ENCODE measurements at regions not wholly inside any gene's neighbourhood (a gene's known extent, or its start where the extent isn't known, plus 50 kb on each side); places are given as distances from the start of the nearest gene placed in this dataset.

GRCh38 chr5:124796495-124796894 lies 50.1 kb upstream of the ZNF608 start:
- peaks cover 8% of the 10 kb centered on the region for H3K4me1 ChIP-seq (ENCODE audit: control insufficient read depth, insufficient read depth, low read length)
- no peak overlapping the region for H3K27ac ChIP-seq (ENCODE audit: low read depth, low read length)
- H3K27me3 ChIP-seq (ENCODE audit: control insufficient read depth, insufficient read depth, low read length) = no peaks in the 10 kb centered on the region
- no peak overlapping the region for H3K4me3 ChIP-seq (ENCODE audit: low read depth, low read length)
- H3K36me3 ChIP-seq (ENCODE audit: control insufficient read depth, insufficient read depth, low read length) = no peaks in the 10 kb centered on the region
- no peaks in the 10 kb centered on the region for H3K9me3 ChIP-seq (ENCODE audit: control insufficient read depth, insufficient read depth, low read depth, low read length)
- H3K9ac ChIP-seq (ENCODE audit: low read length) = no peak overlapping the region

DNA sequence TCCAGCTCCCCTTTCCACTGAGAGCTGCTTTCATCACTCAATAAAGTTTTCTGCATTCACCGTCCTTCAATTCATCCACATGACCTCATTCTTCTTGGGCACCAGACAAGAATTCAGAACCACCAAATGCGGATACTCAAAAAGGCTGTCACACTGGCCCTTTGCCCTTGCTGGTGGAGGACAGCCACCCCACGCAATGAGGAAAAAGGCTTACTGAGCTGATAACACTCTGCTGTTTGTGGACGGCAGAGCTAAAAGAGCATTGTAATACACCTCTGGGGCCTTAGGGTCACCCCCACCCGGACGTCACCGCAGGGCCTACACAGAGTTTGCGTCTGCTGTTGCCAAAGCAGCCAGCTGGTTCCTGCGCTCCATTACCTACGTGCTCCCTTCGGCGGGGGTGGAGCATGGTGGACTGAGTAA lies 51.2 kb upstream of the ZNF608 start:
- Histone ChIP-seq H3K4me3 (ENCODE audit: low read depth, low read length) (no peak overlapping the region), H3K9ac (ENCODE audit: low read length) (no peak overlapping the region), H3K27ac (ENCODE audit: low read depth, low read length) (no peak overlapping the region), H3K36me3 (ENCODE audit: control insufficient read depth, insufficient read depth, low read length) (no peaks in the 10 kb centered on the region), H3K9me3 (ENCODE audit: control insufficient read depth, insufficient read depth, low read depth, low read length) (no peaks in the 10 kb centered on the region), H3K27me3 (ENCODE audit: control insufficient read depth, insufficient read depth, low read length) (no peaks in the 10 kb centered on the region), H3K4me1 (ENCODE audit: control insufficient read depth, insufficient read depth, low read length) (peaks cover 8% of the 10 kb centered on the region)

GRCh38 chr5:124798890-124799289 lies 52.5 kb upstream of the ZNF608 start:
- Histone ChIP-seq H3K4me1 (ENCODE audit: control insufficient read depth, insufficient read depth, low read length) (peaks cover 8% of the 10 kb centered on the region), H3K9me3 (ENCODE audit: control insufficient read depth, insufficient read depth, low read depth, low read length) (no peaks in the 10 kb centered on the region), H3K4me3 (ENCODE audit: low read depth, low read length) (no peak overlapping the region), H3K36me3 (ENCODE audit: control insufficient read depth, insufficient read depth, low read length) (no peaks in the 10 kb centered on the region), H3K27ac (ENCODE audit: low read depth, low read length) (no peak overlapping the region), H3K27me3 (ENCODE audit: control insufficient read depth, insufficient read depth, low read length) (no peaks in the 10 kb centered on the region), H3K9ac (ENCODE audit: low read length) (no peak overlapping the region)

- no peak overlapping the region for H3K27ac ChIP-seq (ENCODE audit: low read depth, low read length)
- no peaks in the 10 kb centered on the region for H3K36me3 ChIP-seq (ENCODE audit: control insufficient read depth, insufficient read depth, low read length)
- H3K9me3 ChIP-seq (ENCODE audit: control insufficient read depth, insufficient read depth, low read depth, low read length) = no peaks in the 10 kb centered on the region
- no peak overlapping the region for H3K9ac ChIP-seq (ENCODE audit: low read length)
- H3K4me1 ChIP-seq (ENCODE audit: control insufficient read depth, insufficient read depth, low read length) = peaks cover 6% of the 10 kb centered on the region
- no peak overlapping the region for H3K4me3 ChIP-seq (ENCODE audit: low read depth, low read length)
- no peaks in the 10 kb centered on the region for H3K27me3 ChIP-seq (ENCODE audit: control insufficient read depth, insufficient read depth, low read length)
These were observed 55.1 kb upstream of the ZNF608 start for GRCh38 chr5:124801551-124801950.

DNA sequence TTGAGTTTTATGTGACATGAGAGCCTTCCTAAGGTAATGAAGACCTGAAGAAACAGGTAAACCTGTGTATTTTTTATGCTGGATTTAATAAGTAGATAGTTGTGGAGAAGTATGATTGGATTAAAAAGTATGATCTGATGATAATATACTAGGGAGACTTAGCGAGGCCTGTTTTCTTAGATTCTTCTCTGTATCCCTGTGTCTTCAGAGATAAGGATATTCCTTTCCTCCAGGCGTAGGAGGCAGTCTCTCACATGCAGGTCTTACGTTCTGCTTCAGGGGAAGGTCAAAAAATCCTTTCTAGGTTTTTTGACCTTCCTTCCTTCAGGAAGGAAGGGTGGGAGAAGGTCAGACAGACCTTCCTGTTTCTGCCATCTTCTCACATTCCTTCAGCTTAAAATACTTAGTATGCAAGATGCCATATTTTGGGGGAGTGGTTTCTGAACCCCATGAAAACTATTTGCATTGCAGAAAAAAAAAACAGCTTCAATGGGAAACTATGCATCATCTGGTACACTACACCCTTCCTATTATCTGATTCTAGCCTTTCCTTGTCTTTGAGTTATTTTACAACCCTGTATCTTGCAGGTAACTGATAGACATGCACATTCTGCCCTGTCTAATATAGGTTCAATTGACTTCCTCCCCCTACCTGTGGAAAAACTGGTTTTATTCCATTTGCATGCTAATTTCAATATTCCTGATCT lies 57.3 kb upstream of the ZNF608 start:
- Histone ChIP-seq H3K27me3 (ENCODE audit: control insufficient read depth, insufficient read depth, low read length) (no peaks in the 10 kb centered on the region), H3K4me3 (ENCODE audit: low read depth, low read length) (no peak overlapping the region), H3K4me1 (ENCODE audit: control insufficient read depth, insufficient read depth, low read length) (peaks cover 13% of the 10 kb centered on the region), H3K9ac (ENCODE audit: low read length) (no peak overlapping the region), H3K36me3 (ENCODE audit: control insufficient read depth, insufficient read depth, low read length) (no peaks in the 10 kb centered on the region), H3K9me3 (ENCODE audit: control insufficient read depth, insufficient read depth, low read depth, low read length) (no peaks in the 10 kb centered on the region), H3K27ac (ENCODE audit: low read depth, low read length) (no peak overlapping the region)

- no peaks in the 10 kb centered on the region for H3K9me3 ChIP-seq (ENCODE audit: control insufficient read depth, insufficient read depth, low read depth, low read length)
- no peaks in the 10 kb centered on the region for H3K27me3 ChIP-seq (ENCODE audit: control insufficient read depth, insufficient read depth, low read length)
- H3K36me3 ChIP-seq (ENCODE audit: control insufficient read depth, insufficient read depth, low read length) = no peaks in the 10 kb centered on the region
- no peak overlapping the region for H3K27ac ChIP-seq (ENCODE audit: low read depth, low read length)
- H3K4me1 ChIP-seq (ENCODE audit: control insufficient read depth, insufficient read depth, low read length) = peaks cover 19% of the 10 kb centered on the region
- no peak overlapping the region for H3K4me3 ChIP-seq (ENCODE audit: low read depth, low read length)
- no peak overlapping the region for H3K9ac ChIP-seq (ENCODE audit: low read length)
These were observed 59.6 kb upstream of the ZNF608 start for GRCh38 chr5:124806026-124806372.

GRCh38 chr5:124806373-124807077 lies 60.1 kb upstream of the ZNF608 start:
- Histone ChIP-seq H3K4me3 (ENCODE audit: low read depth, low read length) (no peak overlapping the region), H3K36me3 (ENCODE audit: control insufficient read depth, insufficient read depth, low read length) (no peaks in the 10 kb centered on the region), H3K9me3 (ENCODE audit: control insufficient read depth, insufficient read depth, low read depth, low read length) (no peaks in the 10 kb centered on the region), H3K4me1 (ENCODE audit: control insufficient read depth, insufficient read depth, low read length) (peaks cover 19% of the 10 kb centered on the region), H3K9ac (ENCODE audit: low read length) (no peak overlapping the region), H3K27ac (ENCODE audit: low read depth, low read length) (no peak overlapping the region), H3K27me3 (ENCODE audit: control insufficient read depth, insufficient read depth, low read length) (no peaks in the 10 kb centered on the region)

GRCh38 chr5:124808842-124809268 lies 62.4 kb upstream of the ZNF608 start:
- H3K4me1 ChIP-seq (ENCODE audit: control insufficient read depth, insufficient read depth, low read length) = peaks cover 19% of the 10 kb centered on the region
- no peak overlapping the region for H3K27ac ChIP-seq (ENCODE audit: low read depth, low read length)
- H3K27me3 ChIP-seq (ENCODE audit: control insufficient read depth, insufficient read depth, low read length) = no peaks in the 10 kb centered on the region
- H3K36me3 ChIP-seq (ENCODE audit: control insufficient read depth, insufficient read depth, low read length) = no peaks in the 10 kb centered on the region
- no peaks in the 10 kb centered on the region for H3K9me3 ChIP-seq (ENCODE audit: control insufficient read depth, insufficient read depth, low read depth, low read length)
- no peak overlapping the region for H3K9ac ChIP-seq (ENCODE audit: low read length)
- no peak overlapping the region for H3K4me3 ChIP-seq (ENCODE audit: low read depth, low read length)

DNA sequence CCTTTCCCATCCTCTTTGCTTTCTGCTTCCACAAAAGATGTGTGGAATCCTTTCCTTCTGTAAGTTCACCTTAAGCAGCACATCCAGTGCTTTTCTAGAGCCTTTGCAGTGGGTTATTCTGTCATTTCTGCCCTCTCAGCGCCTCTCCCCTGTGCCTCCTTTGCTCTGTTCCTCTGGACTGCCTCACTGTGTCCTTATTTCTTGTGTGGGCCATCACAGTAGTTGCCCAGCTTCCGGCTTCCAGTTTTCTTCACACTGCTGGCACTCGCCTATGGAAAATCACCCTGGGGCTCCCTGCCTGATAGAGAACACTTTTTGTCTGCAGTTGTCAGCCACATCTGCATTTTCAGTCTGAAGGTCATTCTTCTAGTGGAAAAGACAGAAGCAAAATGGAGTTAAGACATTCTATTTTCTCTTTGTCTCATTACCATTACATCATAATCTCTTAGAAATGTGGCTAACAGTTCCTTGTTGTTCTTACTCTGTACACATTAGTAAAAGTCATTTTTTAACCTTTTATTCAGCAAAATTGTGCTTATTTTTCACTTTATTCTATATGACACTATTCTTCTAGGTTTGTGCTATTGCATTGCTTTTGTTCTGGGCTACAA lies 64.1 kb upstream of the ZNF608 start:
- no peaks in the 10 kb centered on the region for H3K9me3 ChIP-seq (ENCODE audit: control insufficient read depth, insufficient read depth, low read depth, low read length)
- H3K27me3 ChIP-seq (ENCODE audit: control insufficient read depth, insufficient read depth, low read length) = no peaks in the 10 kb centered on the region
- H3K27ac ChIP-seq (ENCODE audit: low read depth, low read length) = no peak overlapping the region
- H3K36me3 ChIP-seq (ENCODE audit: control insufficient read depth, insufficient read depth, low read length) = no peaks in the 10 kb centered on the region
- H3K9ac ChIP-seq (ENCODE audit: low read length) = no peak overlapping the region
- peaks cover 19% of the 10 kb centered on the region for H3K4me1 ChIP-seq (ENCODE audit: control insufficient read depth, insufficient read depth, low read length)
- no peak overlapping the region for H3K4me3 ChIP-seq (ENCODE audit: low read depth, low read length)

DNA sequence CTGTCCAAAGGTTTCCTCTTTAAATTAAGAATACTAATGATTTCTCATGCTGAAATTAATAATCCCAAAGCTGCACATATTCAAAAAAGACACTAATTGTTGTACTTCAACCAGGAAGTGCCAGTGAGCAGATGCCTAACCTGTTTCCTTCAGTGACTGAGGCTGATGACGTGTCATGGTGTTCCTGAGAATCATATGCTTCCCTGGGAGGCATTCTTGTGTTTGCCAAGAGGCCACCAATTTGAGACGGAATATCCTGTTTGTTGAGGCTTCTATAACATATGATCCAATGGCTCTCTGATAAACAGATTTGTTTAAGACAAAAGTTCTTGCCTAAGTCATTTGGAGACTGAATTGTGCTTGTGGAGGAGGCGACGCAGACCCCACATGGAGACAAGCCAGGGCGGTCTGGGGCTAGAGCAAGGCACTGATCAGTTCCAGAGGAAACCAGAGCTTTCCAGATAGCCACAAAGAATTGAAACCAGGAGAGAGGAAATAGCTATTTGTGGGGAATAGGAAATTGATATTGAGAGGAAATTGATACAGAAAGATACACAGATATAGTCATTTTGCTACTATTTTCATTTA lies 66.4 kb upstream of the ZNF608 start:
- Histone ChIP-seq H3K9me3 (ENCODE audit: control insufficient read depth, insufficient read depth, low read depth, low read length) (no peaks in the 10 kb centered on the region), H3K4me3 (ENCODE audit: low read depth, low read length) (no peak overlapping the region), H3K27ac (ENCODE audit: low read depth, low read length) (no peak overlapping the region), H3K27me3 (ENCODE audit: control insufficient read depth, insufficient read depth, low read length) (no peaks in the 10 kb centered on the region), H3K4me1 (ENCODE audit: control insufficient read depth, insufficient read depth, low read length) (peaks cover 6% of the 10 kb centered on the region; the same call in 1 of the 2 replicates), H3K9ac (ENCODE audit: low read length) (no peak overlapping the region), H3K36me3 (ENCODE audit: control insufficient read depth, insufficient read depth, low read length) (no peaks in the 10 kb centered on the region)

DNA sequence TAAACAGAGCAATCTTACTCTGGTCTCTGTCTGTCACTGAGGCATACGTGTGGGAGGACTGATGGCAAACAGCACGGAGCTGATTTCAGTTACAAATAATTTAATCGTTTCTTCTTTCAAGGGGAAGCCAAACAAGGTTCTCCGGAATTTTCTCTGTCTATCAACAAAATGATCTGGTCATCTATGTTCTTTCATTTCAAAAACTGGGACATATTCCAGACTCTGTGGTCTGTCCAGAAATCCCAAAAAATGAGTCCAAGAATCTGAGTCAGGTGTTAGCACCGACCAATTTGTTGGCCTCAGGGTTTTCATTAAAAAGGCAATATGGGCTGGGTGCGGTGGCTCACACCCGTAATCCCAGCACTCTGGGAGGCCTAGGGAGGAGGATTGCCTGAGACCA lies 69.9 kb upstream of the ZNF608 start:
- Histone ChIP-seq H3K9ac (ENCODE audit: low read length) (no peak overlapping the region), H3K4me1 (ENCODE audit: control insufficient read depth, insufficient read depth, low read length) (no peaks in the 10 kb centered on the region; the same call in 1 of the 2 replicates), H3K27ac (ENCODE audit: low read depth, low read length) (no peak overlapping the region), H3K27me3 (ENCODE audit: control insufficient read depth, insufficient read depth, low read length) (no peaks in the 10 kb centered on the region), H3K36me3 (ENCODE audit: control insufficient read depth, insufficient read depth, low read length) (no peaks in the 10 kb centered on the region), H3K9me3 (ENCODE audit: control insufficient read depth, insufficient read depth, low read depth, low read length) (no peaks in the 10 kb centered on the region), H3K4me3 (ENCODE audit: low read depth, low read length) (no peak overlapping the region)

Data from HUES6 (cell line).